HEK293 (cell line): ENCODE measurements at regions not wholly inside any gene's neighbourhood (a gene's known extent, or its start where the extent isn't known, plus 50 kb on each side); places are given as distances from the start of the nearest gene placed in this dataset.

Source experiments
- CTCF ChIA-PET: fragments of 350-600 bp; formaldehyde crosslinking; extraction: SDS; loops from one replicate; lab custom pipeline; 2021; ENCODE audit warnings: antibody characterized with exemption; lab: Yijun Ruan, JAX
- POLR2A ChIA-PET: fragments of 300-600 bp; formaldehyde crosslinking; extraction: SDS; loops from one replicate; lab custom pipeline; 2020; ENCODE audit warnings: antibody characterized with exemption, inconsistent platforms; lab: Yijun Ruan, JAX
- H3K27ac ChIP-seq: fragments of 200-500 bp; sonication (Bioruptor generic); 2 replicates; pipeline ENCODE4 v1.5.1; 2014; ENCODE audit warnings: low read depth, low read length, control low read depth, inconsistent platforms; ENCODE audit errors: extremely low read depth
- H3K36me3 ChIP-seq, 2 experiments: fragments of 200-500 bp in 1 of 2; sonication (Bioruptor generic) in 1 of 2; 1 replicate in 1 of 2; 2 replicates in 1 of 2; pipeline ENCODE4 v1.5.1; 2014 to 2017; ENCODE audit warnings: inconsistent platforms in 2 of 2, low read length in 2 of 2; ENCODE audit not compliant: control insufficient read depth in 2 of 2, insufficient read depth in 1 of 2
- H3K4me1 ChIP-seq: fragments of 200-500 bp; sonication (Bioruptor generic); 2 replicates; pipeline ENCODE4 v1.5.1; 2014; ENCODE audit warnings: mild to moderate bottlenecking, low read length, inconsistent platforms; ENCODE audit not compliant: control insufficient read depth, insufficient read depth
- H3K4me3 ChIP-seq: 2 replicates; pipeline ENCODE4 v1.5.1; 2011; ENCODE audit warnings: low read depth, mild to moderate bottlenecking, control low read depth, low read length, moderate library complexity
- H3K9me3 ChIP-seq: fragments of 200-500 bp; sonication (Bioruptor generic); 2 replicates; pipeline ENCODE4 v1.5.1; 2014; ENCODE audit warnings: low read depth, low read length, inconsistent platforms; ENCODE audit not compliant: control insufficient read depth, insufficient read depth
- GLIS2 ChIP-seq: fragments of 450-650 bp; formaldehyde crosslinking; IDR thresholded peaks from 2 replicates; pipeline ENCODE4 v1.5.1; 2016; ENCODE audit warnings: missing biosample characterization, missing genetic modification characterization
- HOXD13 ChIP-seq: sonication (generic); formaldehyde crosslinking; IDR thresholded peaks from 2 replicates; pipeline ENCODE4 v1.8.0; 2022; ENCODE audit warnings: missing genetic modification reagents, borderline replicate concordance
- KLF7 ChIP-seq: fragments of 450-650 bp; formaldehyde crosslinking; IDR thresholded peaks from 2 replicates; pipeline ENCODE4 v1.5.1; 2016; ENCODE audit warnings: missing biosample characterization, missing genetic modification characterization, borderline replicate concordance
- OSR2 ChIP-seq: fragments of 450-650 bp; formaldehyde crosslinking; IDR thresholded peaks from 2 replicates; pipeline ENCODE4 v1.5.1; 2016; ENCODE audit warnings: missing biosample characterization, missing genetic modification characterization
- ZBTB21 ChIP-seq: fragments of 450-650 bp; formaldehyde crosslinking; IDR thresholded peaks from 2 replicates; pipeline ENCODE4 v1.5.1; 2017; ENCODE audit warnings: missing biosample characterization, missing genetic modification characterization
- ZNF138 ChIP-seq: fragments of 450-650 bp; formaldehyde crosslinking; IDR thresholded peaks from 2 replicates; pipeline ENCODE4 v1.5.1; 2016; ENCODE audit warnings: missing biosample characterization, missing genetic modification characterization, borderline replicate concordance
- ZNF140 ChIP-seq: fragments of 450-650 bp; formaldehyde crosslinking; IDR thresholded peaks from 2 replicates; pipeline ENCODE4 v1.5.1; 2016; ENCODE audit warnings: missing biosample characterization, missing genetic modification characterization
- ZNF23 ChIP-seq: fragments of 450-650 bp; formaldehyde crosslinking; IDR thresholded peaks from 2 replicates; pipeline ENCODE4 v1.5.1; 2016; ENCODE audit warnings: missing biosample characterization, missing genetic modification characterization, borderline replicate concordance
- ZNF239 ChIP-seq: fragments of 450-650 bp; formaldehyde crosslinking; IDR thresholded peaks from 2 replicates; pipeline ENCODE4 v1.5.1; 2016; ENCODE audit warnings: missing biosample characterization, missing genetic modification characterization
- ZNF274 ChIP-seq, 2 experiments: fragments of 200-500 bp in 1 of 2; fragments of 450-650 bp in 1 of 2; sonication (Bioruptor generic) in 1 of 2; formaldehyde crosslinking in 1 of 2; IDR thresholded peaks; 2 replicates each; pipeline versions ENCODE4 v1.5.1 to v1.6.1; 2014 to 2016; ENCODE audit warnings: borderline replicate concordance in 1 of 2, inconsistent platforms in 1 of 2, low read length in 1 of 2, missing biosample characterization in 1 of 2, missing genetic modification characterization in 1 of 2
- ZNF398 ChIP-seq: fragments of 450-650 bp; formaldehyde crosslinking; IDR thresholded peaks from 2 replicates; pipeline ENCODE4 v1.5.1; 2017; ENCODE audit warnings: missing biosample characterization, missing genetic modification characterization
- ZNF549 ChIP-seq: fragments of 450-650 bp; IDR thresholded peaks from 2 replicates; pipeline ENCODE4 v1.5.1; 2018; ENCODE audit warnings: missing biosample characterization, missing genetic modification characterization, mild to moderate bottlenecking, inconsistent platforms, moderate library complexity
- ZNF555 ChIP-seq: fragments of 450-650 bp; formaldehyde crosslinking; conservative IDR thresholded peaks from 2 replicates; pipeline ENCODE4 v1.5.1; 2017; ENCODE audit warnings: missing biosample characterization, mild to moderate bottlenecking, missing genetic modification characterization, inconsistent platforms
- ZNF558 ChIP-seq: fragments of 450-650 bp; formaldehyde crosslinking; IDR thresholded peaks from 2 replicates; pipeline ENCODE4 v1.5.1; 2016; ENCODE audit warnings: missing biosample characterization, missing genetic modification characterization
- ZNF596 ChIP-seq: fragments of 450-650 bp; IDR thresholded peaks from 2 replicates; pipeline ENCODE4 v1.5.0; 2018; ENCODE audit warnings: missing biosample characterization, mild to moderate bottlenecking, missing genetic modification characterization, moderate library complexity
- ZNF600 ChIP-seq: fragments of 450-650 bp; formaldehyde crosslinking; IDR thresholded peaks from 2 replicates; pipeline ENCODE4 v1.5.1; 2016; ENCODE audit warnings: missing biosample characterization, missing genetic modification characterization
- ZNF623 ChIP-seq: fragments of 450-650 bp; formaldehyde crosslinking; IDR thresholded peaks from 2 replicates; pipeline ENCODE4 v1.5.1; 2016; ENCODE audit warnings: missing biosample characterization, missing genetic modification characterization
- ZNF654 ChIP-seq: fragments of 450-650 bp; formaldehyde crosslinking; IDR thresholded peaks from 2 replicates; pipeline ENCODE4 v1.5.1; 2016; ENCODE audit warnings: low read depth, missing biosample characterization, missing genetic modification characterization
- ZNF664 ChIP-seq: fragments of 450-650 bp; formaldehyde crosslinking; IDR thresholded peaks from 2 replicates; pipeline ENCODE4 v1.5.1; 2016; ENCODE audit warnings: missing biosample characterization, missing genetic modification characterization
- ZNF791 ChIP-seq: fragments of 450-650 bp; formaldehyde crosslinking; IDR thresholded peaks from 2 replicates; pipeline ENCODE4 v1.5.1; 2016; ENCODE audit warnings: missing biosample characterization, missing genetic modification characterization
- TF ChIP-seq, protein P1 (sequence below): fragments of 450-650 bp; formaldehyde crosslinking; IDR thresholded peaks from 2 replicates; pipeline ENCODE4 v1.5.1; 2016; ENCODE audit warnings: missing biosample characterization, missing genetic modification characterization, borderline replicate concordance
- TF ChIP-seq, protein P2 (sequence below): fragments of 450-650 bp; formaldehyde crosslinking; IDR thresholded peaks from 2 replicates; pipeline ENCODE4 v1.5.1; 2016; ENCODE audit warnings: missing biosample characterization, missing genetic modification characterization
- TF ChIP-seq, protein P3 (sequence below): fragments of 450-650 bp; formaldehyde crosslinking; IDR thresholded peaks from 2 replicates; pipeline ENCODE4 v1.5.0; 2017; ENCODE audit warnings: missing biosample characterization, missing genetic modification characterization, borderline replicate concordance

DNA sequence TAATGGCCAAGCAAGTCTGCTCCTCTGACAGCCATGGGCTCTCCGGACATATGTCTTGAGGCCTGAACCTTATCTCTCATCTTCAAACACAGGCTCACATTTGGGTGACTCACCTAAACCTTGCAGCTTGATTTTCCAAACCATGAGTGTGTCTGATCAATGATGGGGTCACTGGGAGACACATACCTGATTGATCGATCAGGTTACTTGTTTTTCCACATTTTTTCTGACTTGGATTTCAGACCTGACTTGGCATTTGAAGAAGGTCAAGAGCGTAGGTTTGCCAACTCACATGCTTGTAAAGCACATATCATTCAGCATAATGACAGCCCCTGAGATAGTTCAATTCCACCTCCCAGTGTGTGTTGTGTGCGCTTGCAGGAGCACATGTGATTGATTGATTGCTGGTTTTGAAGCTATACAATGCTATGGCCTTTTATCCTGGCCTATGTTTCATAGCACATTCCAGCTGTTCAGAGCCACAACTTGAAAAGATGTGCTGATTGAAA is 116.7 kb upstream of the KIRREL3 start:
- Histone ChIP-seq H3K4me3 (no peak overlapping the region), H3K27ac (no peak overlapping the region), H3K9me3 (no peaks in the 10 kb centered on the region), H3K4me1 (no peaks in the 10 kb centered on the region), H3K36me3 (no peaks in the 10 kb centered on the region)
- CTCF ChIA-PET: no interaction called here
- POLR2A ChIA-PET: no interaction called here
- TF ChIP-seq ZNF549 (tag by site-specific recombination) (no peak), ZBTB21 (tag by site-specific recombination) (no peak), ZNF623 (tag by site-specific recombination) (no peak), ZNF596 (tag by site-specific recombination) (no peak), ZNF398 (tag by site-specific recombination) (no peak), ZNF555 (tag by site-specific recombination) (no peak), ZNF138 (no peak), ZNF600 (tag by site-specific recombination) (no peak)
- TF ChIP-seq, protein P1, sequence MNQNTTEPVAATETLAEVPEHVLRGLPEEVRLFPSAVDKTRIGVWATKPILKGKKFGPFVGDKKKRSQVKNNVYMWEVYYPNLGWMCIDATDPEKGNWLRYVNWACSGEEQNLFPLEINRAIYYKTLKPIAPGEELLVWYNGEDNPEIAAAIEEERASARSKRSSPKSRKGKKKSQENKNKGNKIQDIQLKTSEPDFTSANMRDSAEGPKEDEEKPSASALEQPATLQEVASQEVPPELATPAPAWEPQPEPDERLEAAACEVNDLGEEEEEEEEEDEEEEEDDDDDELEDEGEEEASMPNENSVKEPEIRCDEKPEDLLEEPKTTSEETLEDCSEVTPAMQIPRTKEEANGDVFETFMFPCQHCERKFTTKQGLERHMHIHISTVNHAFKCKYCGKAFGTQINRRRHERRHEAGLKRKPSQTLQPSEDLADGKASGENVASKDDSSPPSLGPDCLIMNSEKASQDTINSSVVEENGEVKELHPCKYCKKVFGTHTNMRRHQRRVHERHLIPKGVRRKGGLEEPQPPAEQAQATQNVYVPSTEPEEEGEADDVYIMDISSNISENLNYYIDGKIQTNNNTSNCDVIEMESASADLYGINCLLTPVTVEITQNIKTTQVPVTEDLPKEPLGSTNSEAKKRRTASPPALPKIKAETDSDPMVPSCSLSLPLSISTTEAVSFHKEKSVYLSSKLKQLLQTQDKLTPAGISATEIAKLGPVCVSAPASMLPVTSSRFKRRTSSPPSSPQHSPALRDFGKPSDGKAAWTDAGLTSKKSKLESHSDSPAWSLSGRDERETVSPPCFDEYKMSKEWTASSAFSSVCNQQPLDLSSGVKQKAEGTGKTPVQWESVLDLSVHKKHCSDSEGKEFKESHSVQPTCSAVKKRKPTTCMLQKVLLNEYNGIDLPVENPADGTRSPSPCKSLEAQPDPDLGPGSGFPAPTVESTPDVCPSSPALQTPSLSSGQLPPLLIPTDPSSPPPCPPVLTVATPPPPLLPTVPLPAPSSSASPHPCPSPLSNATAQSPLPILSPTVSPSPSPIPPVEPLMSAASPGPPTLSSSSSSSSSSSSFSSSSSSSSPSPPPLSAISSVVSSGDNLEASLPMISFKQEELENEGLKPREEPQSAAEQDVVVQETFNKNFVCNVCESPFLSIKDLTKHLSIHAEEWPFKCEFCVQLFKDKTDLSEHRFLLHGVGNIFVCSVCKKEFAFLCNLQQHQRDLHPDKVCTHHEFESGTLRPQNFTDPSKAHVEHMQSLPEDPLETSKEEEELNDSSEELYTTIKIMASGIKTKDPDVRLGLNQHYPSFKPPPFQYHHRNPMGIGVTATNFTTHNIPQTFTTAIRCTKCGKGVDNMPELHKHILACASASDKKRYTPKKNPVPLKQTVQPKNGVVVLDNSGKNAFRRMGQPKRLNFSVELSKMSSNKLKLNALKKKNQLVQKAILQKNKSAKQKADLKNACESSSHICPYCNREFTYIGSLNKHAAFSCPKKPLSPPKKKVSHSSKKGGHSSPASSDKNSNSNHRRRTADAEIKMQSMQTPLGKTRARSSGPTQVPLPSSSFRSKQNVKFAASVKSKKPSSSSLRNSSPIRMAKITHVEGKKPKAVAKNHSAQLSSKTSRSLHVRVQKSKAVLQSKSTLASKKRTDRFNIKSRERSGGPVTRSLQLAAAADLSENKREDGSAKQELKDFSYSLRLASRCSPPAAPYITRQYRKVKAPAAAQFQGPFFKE (tag by site-specific recombination): no peak

DNA sequence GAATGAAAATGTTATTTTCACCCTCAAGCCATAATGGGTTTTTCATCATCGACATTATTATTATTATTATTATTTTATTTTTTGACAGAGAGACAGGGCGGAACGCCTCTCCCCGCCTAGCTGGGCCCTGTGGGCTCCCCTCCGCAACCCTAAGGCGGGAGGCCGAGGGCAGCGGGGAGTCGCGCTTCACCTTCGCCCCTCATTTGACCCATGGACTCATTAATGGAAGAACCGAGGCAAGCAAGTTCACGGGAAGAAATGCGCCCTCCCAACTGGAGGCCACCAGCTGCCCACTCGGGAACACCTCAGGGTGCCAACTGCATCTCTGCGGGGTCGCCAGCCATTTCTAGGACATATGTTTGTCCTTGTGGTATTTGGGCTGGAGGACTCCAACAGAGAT is 115.3 kb upstream of the KIRREL3 start:
- POLR2A ChIA-PET: no interaction called here
- CTCF ChIA-PET: no interaction called here
- H3K4me1 ChIP-seq: no peaks in the 10 kb centered on the region
- H3K4me3 ChIP-seq: no peak overlapping the region
- no peak overlapping the region for H3K27ac ChIP-seq
- H3K36me3 ChIP-seq: no peaks in the 10 kb centered on the region
- H3K9me3 ChIP-seq: no peaks in the 10 kb centered on the region
- no peak for TF ChIP-seq ZNF664 (tag by site-specific recombination)
- TF ChIP-seq ZNF23 (tag by site-specific recombination): no peak
- no peak for TF ChIP-seq ZNF239
- TF ChIP-seq ZNF274 (IDR thresholded peaks at IDR 0.05; ENCODE audit: low read length): no peak
- no peak for TF ChIP-seq ZNF274 (tag by site-specific recombination; IDR thresholded peaks at IDR 0.05; ENCODE audit: borderline replicate concordance)
- TF ChIP-seq GLIS2 (tag by site-specific recombination): no peak
- TF ChIP-seq ZNF140 (tag by site-specific recombination): no peak
- TF ChIP-seq ZNF558: no peak
- no peak for TF ChIP-seq KLF7
- no peak for TF ChIP-seq HOXD13 (CRISPR knock-in tag)
- TF ChIP-seq, protein P2, sequence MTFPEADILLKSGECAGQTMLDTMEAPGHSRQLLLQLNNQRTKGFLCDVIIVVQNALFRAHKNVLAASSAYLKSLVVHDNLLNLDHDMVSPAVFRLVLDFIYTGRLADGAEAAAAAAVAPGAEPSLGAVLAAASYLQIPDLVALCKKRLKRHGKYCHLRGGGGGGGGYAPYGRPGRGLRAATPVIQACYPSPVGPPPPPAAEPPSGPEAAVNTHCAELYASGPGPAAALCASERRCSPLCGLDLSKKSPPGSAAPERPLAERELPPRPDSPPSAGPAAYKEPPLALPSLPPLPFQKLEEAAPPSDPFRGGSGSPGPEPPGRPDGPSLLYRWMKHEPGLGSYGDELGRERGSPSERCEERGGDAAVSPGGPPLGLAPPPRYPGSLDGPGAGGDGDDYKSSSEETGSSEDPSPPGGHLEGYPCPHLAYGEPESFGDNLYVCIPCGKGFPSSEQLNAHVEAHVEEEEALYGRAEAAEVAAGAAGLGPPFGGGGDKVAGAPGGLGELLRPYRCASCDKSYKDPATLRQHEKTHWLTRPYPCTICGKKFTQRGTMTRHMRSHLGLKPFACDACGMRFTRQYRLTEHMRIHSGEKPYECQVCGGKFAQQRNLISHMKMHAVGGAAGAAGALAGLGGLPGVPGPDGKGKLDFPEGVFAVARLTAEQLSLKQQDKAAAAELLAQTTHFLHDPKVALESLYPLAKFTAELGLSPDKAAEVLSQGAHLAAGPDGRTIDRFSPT: no peak
- TF ChIP-seq ZNF654: no peak
- TF ChIP-seq OSR2 (tag by site-specific recombination): no peak
- TF ChIP-seq ZNF791: no peak
- TF ChIP-seq, protein P3, sequence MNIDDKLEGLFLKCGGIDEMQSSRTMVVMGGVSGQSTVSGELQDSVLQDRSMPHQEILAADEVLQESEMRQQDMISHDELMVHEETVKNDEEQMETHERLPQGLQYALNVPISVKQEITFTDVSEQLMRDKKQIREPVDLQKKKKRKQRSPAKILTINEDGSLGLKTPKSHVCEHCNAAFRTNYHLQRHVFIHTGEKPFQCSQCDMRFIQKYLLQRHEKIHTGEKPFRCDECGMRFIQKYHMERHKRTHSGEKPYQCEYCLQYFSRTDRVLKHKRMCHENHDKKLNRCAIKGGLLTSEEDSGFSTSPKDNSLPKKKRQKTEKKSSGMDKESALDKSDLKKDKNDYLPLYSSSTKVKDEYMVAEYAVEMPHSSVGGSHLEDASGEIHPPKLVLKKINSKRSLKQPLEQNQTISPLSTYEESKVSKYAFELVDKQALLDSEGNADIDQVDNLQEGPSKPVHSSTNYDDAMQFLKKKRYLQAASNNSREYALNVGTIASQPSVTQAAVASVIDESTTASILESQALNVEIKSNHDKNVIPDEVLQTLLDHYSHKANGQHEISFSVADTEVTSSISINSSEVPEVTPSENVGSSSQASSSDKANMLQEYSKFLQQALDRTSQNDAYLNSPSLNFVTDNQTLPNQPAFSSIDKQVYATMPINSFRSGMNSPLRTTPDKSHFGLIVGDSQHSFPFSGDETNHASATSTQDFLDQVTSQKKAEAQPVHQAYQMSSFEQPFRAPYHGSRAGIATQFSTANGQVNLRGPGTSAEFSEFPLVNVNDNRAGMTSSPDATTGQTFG (tag by site-specific recombination): no peak
